ENCODE measurements at regions not wholly inside any gene's neighbourhood (a gene's known extent, or its start where the extent isn't known, plus 50 kb on each side); places are given as distances from the start of the nearest gene placed in this dataset.
A peak's percentile ranks its signal among the peaks of the same experiment; 100 is the strongest.

GRCh38 chr3:24595796-24596195 is 101.1 kb upstream of the THRB start:
- DNase-seq (ENCODE audit: low read depth), result peak; percentile 17

GRCh38 chr3:24596626-24597025 is 102.0 kb upstream of the THRB start:
- no peak for DNase-seq (ENCODE audit: low read depth)

DNA sequence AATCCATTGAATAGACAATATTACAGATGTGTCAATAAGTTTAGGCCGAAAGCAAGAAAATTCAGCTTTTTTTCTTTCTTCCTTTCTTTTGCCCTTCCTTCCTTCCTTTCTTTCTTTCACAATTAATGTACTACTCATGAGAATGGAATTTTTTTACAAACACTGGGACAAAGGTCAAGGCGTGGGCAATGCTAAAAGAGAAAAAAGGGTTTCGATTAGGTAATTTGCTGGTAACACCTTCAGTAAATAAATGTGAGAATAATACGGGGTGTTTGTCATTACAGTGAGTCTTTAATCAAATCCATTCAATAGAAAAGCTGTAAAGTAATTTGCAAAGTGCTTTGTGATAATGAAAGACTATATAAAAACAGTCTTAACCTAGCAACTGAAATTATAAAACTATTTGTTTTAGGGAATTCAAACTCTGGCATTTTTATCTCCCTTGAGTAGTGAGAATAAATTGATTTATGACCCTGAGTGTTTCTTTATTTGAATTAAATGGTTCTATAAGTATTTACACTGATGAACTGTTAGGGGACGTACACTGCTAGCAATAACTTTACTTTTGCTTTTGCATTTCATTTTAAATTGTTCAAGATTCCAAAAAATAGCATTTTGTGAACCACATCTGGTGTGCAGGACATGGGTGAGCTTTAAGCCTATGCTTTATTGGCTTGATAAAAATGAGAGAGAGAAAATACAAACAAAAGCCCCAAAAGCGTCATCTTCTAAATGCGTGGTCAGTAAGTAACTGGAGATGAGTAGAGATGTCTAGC is 104.2 kb upstream of the THRB start:
- peak; percentile 59 for DNase-seq (ENCODE audit: low read depth)

DNA sequence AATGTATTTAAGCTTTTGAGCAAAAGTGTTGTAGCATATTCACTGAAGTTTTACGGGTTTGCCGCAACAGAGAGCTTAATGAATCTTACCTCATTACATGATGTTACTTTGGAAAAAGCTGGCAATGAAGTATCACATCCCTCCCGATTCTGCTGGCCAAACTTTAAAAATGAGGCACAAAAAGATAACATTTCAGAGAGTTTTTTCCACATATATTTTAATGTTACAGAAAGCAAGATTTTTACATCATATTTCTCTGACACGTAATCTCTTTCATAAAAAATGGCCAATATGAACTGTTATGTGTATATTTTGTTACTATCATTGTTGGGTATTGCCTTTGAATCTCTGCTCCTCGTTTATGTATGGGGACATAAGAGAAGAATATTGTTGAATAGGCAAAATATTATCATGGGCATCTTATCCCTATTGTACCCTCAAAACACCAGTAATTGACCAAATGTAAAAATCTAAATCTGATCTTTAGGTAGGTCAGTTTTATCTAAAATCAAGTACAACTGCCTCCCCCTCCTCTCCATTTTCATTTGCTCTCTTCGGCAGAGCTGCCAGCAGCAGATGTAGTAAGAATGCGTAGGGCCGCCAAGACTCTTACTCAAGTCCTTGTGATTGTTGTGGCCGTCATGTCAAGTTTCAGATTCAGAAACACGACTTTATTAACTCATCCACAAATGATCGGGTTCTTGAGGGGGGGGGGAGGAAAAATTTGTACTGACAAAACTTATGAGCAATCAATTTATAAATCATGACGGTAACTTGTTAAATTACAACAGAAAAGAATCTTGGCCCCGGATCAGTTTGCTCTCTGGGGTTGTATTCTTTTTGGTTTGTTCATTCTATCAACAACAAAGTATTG is 106.7 kb upstream of the THRB start:
- no peak for DNase-seq (ENCODE audit: low read depth)

- DNase-seq (ENCODE audit: low read depth), result no peak
Measured at GRCh38 chr3:24604215-24604614, 109.6 kb upstream of the THRB start.

DNA sequence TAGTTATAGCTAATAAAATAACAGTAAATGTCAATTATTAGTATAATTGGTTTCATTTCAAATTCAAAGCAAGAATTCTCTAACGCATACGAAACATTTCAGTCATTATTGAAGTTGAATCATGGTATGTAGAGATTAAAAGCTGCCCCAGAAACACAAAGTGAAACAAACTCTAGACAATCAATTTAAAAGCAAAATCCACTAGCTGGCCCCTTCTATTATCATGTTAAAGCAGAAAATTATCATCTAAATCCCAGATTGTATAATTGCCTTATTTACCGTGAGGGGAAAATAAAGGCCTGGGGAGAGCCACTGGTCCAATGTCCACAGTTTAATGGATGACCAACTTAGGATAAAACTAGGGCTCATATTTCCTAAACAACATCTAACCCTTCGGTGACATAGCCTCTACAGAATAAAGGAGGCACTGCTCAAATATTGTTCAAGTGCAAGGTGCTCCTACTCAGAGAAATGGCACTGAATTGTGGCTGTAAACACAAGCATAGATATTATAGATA is 110.9 kb upstream of the THRB start:
- no peak for DNase-seq (ENCODE audit: low read depth)

GRCh38 chr3:24607281-24607680 is 112.6 kb upstream of the THRB start:
- no peak for DNase-seq (ENCODE audit: low read depth)

DNA sequence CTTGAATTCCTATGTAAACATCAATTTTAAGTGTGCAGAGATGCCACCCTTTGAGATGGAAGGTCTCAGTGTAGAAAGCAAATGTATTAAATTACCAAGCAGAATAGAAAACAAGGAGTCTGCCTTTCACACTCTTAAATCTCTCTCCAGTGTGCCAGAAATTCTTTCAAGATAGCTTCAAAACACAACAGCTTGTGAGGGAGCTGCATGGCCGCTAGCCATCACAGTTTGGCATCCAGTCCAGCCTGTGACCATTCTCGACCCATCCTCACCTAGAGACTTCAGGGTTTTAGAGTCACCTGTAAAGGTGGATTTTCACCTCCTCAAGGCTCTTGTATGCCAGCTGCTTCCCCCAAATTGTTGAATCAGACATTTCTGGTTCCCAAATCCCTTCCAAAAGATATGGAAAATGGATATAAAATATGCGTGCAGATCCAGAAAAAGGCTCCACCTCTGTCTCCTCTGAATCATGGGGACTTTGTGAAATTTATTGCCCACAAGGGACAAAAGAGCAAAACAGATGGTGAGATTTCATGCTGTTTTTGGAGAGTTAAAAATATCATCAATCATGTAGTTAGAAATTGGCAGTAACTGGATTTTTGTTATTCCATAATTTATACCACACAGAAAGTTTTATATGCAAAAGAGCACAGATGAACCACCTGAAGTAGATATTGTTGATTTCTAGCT is 114.2 kb upstream of the THRB start:
- no peak for DNase-seq (ENCODE audit: low read depth)

DNA sequence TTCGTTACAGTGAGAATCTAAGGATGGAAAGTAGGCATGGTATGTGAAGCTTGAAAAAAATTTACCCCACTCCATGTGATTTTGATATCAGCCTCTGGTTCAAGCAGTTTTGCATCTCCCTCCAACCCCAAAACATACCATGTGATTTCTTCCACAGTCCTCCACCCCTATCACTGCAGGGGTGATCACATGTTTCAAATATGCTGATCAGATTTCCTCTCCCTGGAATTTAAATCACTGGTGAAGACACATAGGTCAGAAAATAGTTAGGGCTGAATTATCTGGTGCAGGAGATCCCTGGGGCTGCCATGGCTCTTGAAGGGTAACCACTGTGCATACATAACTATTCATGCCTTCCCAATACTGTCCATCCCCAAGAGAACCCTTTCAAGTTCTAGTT is 119.7 kb upstream of the THRB start:
- no peak for DNase-seq (ENCODE audit: low read depth)

DNA sequence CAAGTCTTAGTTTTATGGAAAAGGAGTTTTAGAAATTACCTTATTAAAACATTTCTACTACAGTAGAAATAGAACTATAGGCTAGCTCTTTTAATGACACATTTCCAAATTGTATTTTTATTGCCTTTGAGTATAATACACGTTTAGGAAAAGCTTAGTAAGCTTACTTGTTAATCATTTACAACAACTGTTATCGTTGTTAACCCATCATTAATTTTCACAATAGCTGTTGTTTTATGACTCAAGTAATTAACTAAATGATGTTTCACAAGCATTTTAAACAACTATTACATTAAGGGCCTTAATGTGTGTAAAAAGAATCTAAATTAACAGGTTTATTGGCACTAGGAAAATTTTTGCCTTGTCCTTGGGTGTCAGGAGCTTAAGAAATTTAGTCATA is 120.5 kb upstream of the THRB start:
- DNase-seq (ENCODE audit: low read depth), result no peak

DNA sequence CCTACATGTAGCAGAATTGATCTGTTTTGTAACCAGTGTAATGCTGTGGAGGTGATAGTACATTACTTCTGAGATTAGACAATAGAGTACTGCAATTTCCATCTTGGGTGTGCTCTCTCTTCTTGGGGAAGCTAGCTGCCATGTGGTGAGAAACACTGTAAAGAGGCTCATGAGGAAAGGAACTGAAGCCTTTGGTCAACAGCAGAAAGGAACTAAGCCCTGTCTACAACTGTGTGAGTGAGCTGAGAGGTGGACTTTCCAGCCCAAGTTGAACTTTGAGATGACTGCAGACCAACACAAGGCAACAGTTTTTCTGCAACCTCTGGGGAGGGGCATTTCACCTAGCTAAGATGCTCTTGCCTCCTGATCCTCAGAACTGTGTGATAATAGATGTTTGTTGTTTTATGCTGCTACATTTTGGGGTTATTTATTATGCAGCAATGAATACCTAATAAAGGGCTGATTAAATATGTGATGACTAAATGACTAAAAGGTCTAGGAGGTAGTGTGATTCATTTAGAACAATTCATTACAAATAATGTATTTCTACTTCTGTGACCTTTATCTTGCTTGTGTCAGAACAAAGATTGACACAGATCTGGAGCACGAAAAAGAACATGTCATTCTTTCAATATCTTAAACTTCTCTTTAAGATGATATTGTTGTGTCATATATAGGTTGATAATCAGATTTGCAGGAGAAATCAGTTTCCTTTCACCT is 121.6 kb upstream of the THRB start:
- no peak for DNase-seq (ENCODE audit: low read depth)

GRCh38 chr3:24622138-24622537 is 127.5 kb upstream of the THRB start:
- no peak for DNase-seq (ENCODE audit: low read depth)

- DNase-seq (ENCODE audit: low read depth), result no peak
Measured at GRCh38 chr3:24622696-24623225, 128.1 kb upstream of the THRB start.

GRCh38 chr3:24623657-24624056 is 129.0 kb upstream of the THRB start:
- DNase-seq (ENCODE audit: low read depth), result no peak

DNA sequence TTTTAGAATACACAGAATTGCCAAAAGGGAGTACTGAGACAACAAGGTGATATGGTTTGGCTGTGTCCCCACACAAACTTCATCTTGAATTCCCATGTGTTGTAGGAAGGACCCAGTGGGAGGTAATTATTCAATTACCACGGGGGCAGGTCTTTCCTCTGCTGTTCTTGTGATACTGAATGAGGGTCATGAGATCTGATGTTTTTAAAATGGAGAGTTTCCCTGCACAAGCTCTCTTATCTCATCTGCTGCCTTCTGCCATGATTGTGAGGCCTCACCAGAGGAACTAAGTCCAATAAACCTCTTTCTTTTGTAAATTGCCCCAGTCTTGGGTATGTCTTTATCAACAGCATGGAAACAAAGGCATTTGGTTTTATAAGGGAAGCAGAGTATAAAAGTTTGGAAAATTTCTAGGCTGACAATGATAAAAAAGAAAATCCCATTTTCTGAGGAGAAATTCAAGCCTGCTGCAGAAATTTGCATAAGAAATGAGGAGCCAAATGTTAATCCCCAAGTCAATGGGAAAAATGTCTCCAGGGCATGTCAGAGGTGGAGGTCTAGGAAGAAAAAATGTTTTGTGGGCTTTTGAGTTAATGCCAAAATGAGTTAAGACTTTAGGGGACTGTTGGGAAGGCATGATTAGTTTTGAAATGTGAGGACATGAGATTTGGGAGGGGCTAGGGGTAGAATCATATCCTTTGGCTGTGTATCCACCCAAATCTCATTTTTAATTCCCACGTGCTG is 130.5 kb upstream of the THRB start:
- DNase-seq (ENCODE audit: low read depth), result no peak

GRCh38 chr3:24628523-24629258 is 134.0 kb upstream of the THRB start:
- no peak for DNase-seq (ENCODE audit: low read depth)

- no peak for DNase-seq (ENCODE audit: low read depth)
Measured at GRCh38 chr3:24631481-24631880, 136.8 kb upstream of the THRB start.

GRCh38 chr3:24639061-24639460 is 144.4 kb upstream of the THRB start:
- no peak for DNase-seq (ENCODE audit: low read depth)

All from HT1080 (cell line).